BLaER1 treated with 17β-estradiol and CSF1 and Interleukin-3, amounts not matched to agents 10 nM and 100 nM (cell line): ENCODE measurements at regions not wholly inside any gene's neighbourhood (a gene's known extent, or its start where the extent isn't known, plus 50 kb on each side); places are given as distances from the start of the nearest gene placed in this dataset.

Experiments used
- H3K27ac ChIP-seq, 11 experiments: shearing (Covaris generic); formaldehyde crosslinking; 2 replicates each; pipeline ENCODE4 v1.8.1; 2022
- H3K27me3 ChIP-seq, 11 experiments: shearing (Covaris generic); formaldehyde crosslinking; 2 replicates each; pipeline ENCODE4 v1.8.1; 2022
- H3K36me3 ChIP-seq, 11 experiments: shearing (Covaris generic); formaldehyde crosslinking; 2 replicates each; pipeline ENCODE4 v1.8.1; 2022
- H3K4me1 ChIP-seq, 10 experiments: shearing (Covaris generic); formaldehyde crosslinking; 2 replicates each; pipeline ENCODE4 v1.8.1; 2022
- H3K4me2 ChIP-seq, 11 experiments: shearing (Covaris generic); formaldehyde crosslinking; 2 replicates each; pipeline ENCODE4 v1.8.1; 2022
- H3K4me3 ChIP-seq, 10 experiments: shearing (Covaris generic); formaldehyde crosslinking; 2 replicates each; pipeline ENCODE4 v1.8.1; 2022
- H3K9ac ChIP-seq, 11 experiments: shearing (Covaris generic); formaldehyde crosslinking; 2 replicates each; pipeline ENCODE4 v1.8.1; 2022
- H3K9me3 ChIP-seq, 11 experiments: shearing (Covaris generic); formaldehyde crosslinking; replicated peaks in 1 of 11; 2 replicates each; pipeline ENCODE4 v1.8.1; 2022
- H4K20me1 ChIP-seq, 11 experiments: shearing (Covaris generic); formaldehyde crosslinking; 2 replicates each; pipeline ENCODE4 v1.8.1; 2022
- Cebpa-rat ChIP-seq, 11 experiments: shearing (Covaris generic); IDR thresholded peaks; 2 replicates each; pipeline ENCODE4 v1.8.1; 2022

- Histone ChIP-seq H3K9ac (no peak overlapping the region; a peak in 2 of 22 replicates), H3K27ac (peak overlapping the region in 5 of 11 experiments; percentile 14 to 44 (median 23); a peak in 9 of 22 replicates), H3K27me3 (no peaks in the 10 kb centered on the region), H3K4me3 (no peak overlapping the region), H3K9me3 (peaks cover 0 to under 1% (median 0%) of the 10 kb centered on the region in 11 experiments; a peak in 1 of 22 replicates), H4K20me1 (no peaks in the 10 kb centered on the region), H3K4me2 (peak overlapping the region; percentile 28 to 75 (median 63)), H3K36me3 (no peaks in the 10 kb centered on the region), H3K4me1 (peaks cover 9 to 23% (median 17%) of the 10 kb centered on the region in 10 experiments)
- TF ChIP-seq Cebpa-rat (IDR thresholded peaks at IDR 0.05), result no peak
Observed at GRCh38 chr14:95396221-95396620, 76.5 kb upstream of the CLMN start.

GRCh38 chr14:95395098-95395737 is 75.5 kb upstream of the CLMN start:
- TF ChIP-seq Cebpa-rat (IDR thresholded peaks at IDR 0.05), result no peak
- H3K4me2 ChIP-seq, result peak overlapping the region in 9 of 11 experiments; percentile 49 to 75 (median 64); a peak in 12 of 22 replicates
- H3K4me3 ChIP-seq, result no peak overlapping the region
- H3K9ac ChIP-seq, result no peak overlapping the region; a peak in 1 of 22 replicates
- H3K9me3 ChIP-seq, result peaks cover 0 to 10% (median 8%) of the 10 kb centered on the region in 11 experiments; a peak in 12 of 22 replicates
- H3K27me3 ChIP-seq, result no peaks in the 10 kb centered on the region
- peaks cover 9 to 23% (median 17%) of the 10 kb centered on the region in 10 experiments for H3K4me1 ChIP-seq
- no peaks in the 10 kb centered on the region for H3K36me3 ChIP-seq
- no peaks in the 10 kb centered on the region for H4K20me1 ChIP-seq
- peak overlapping the region in 1 of 11 experiments; percentile 44; a peak in 1 of 22 replicates for H3K27ac ChIP-seq

GRCh38 chr14:95394297-95395097 is 74.8 kb upstream of the CLMN start:
- Histone ChIP-seq H4K20me1 (no peaks in the 10 kb centered on the region), H3K9me3 (peaks cover 0 to 15% (median 10%) of the 10 kb centered on the region in 11 experiments; a peak in 13 of 22 replicates), H3K4me3 (no peak overlapping the region), H3K4me2 (no peak overlapping the region), H3K4me1 (peaks cover 13 to 23% (median 19%) of the 10 kb centered on the region in 10 experiments), H3K36me3 (no peaks in the 10 kb centered on the region), H3K27ac (0 out of 22 replicates have a peak overlapping the region, but pooled peaks of 1 of the 11 experiments have one; percentile 44), H3K9ac (no peak overlapping the region), H3K27me3 (no peaks in the 10 kb centered on the region)
- TF ChIP-seq Cebpa-rat (IDR thresholded peaks at IDR 0.05), result no peak

GRCh38 chr14:95392841-95393240 is 73.1 kb upstream of the CLMN start:
- no peak overlapping the region for H3K4me3 ChIP-seq
- H3K27ac ChIP-seq, result no peak overlapping the region
- no peaks in the 10 kb centered on the region for H3K27me3 ChIP-seq
- no peaks in the 10 kb centered on the region for H4K20me1 ChIP-seq
- peaks cover 0 to 18% (median 10%) of the 10 kb centered on the region in 11 experiments; a peak in 13 of 22 replicates for H3K9me3 ChIP-seq
- no peaks in the 10 kb centered on the region for H3K36me3 ChIP-seq
- H3K4me2 ChIP-seq, result no peak overlapping the region
- peaks cover 18 to 34% (median 25%) of the 10 kb centered on the region in 10 experiments for H3K4me1 ChIP-seq
- no peak for TF ChIP-seq Cebpa-rat (IDR thresholded peaks at IDR 0.05)
- H3K9ac ChIP-seq, result no peak overlapping the region

GRCh38 chr14:95391331-95391730 is 71.6 kb upstream of the CLMN start:
- no peaks in the 10 kb centered on the region for H3K36me3 ChIP-seq
- no peak overlapping the region for H3K27ac ChIP-seq
- H3K4me3 ChIP-seq, result no peak overlapping the region
- no peaks in the 10 kb centered on the region for H3K27me3 ChIP-seq
- no peaks in the 10 kb centered on the region for H4K20me1 ChIP-seq
- peaks cover 0 to 18% (median 10%) of the 10 kb centered on the region in 11 experiments; a peak in 13 of 22 replicates for H3K9me3 ChIP-seq
- H3K4me1 ChIP-seq, result peaks cover 10 to 29% (median 19%) of the 10 kb centered on the region in 10 experiments
- no peak overlapping the region for H3K4me2 ChIP-seq
- H3K9ac ChIP-seq, result no peak overlapping the region
- no peak for TF ChIP-seq Cebpa-rat (IDR thresholded peaks at IDR 0.05)

- no peak for TF ChIP-seq Cebpa-rat (IDR thresholded peaks at IDR 0.05)
- Histone ChIP-seq H3K4me3 (no peak overlapping the region), H3K4me1 (peaks cover 0 to 22% (median 8%) of the 10 kb centered on the region in 10 experiments; a peak in 12 of 20 replicates), H3K36me3 (no peaks in the 10 kb centered on the region), H3K27ac (no peak overlapping the region), H3K27me3 (no peaks in the 10 kb centered on the region), H3K4me2 (peak overlapping the region in 5 of 11 experiments; percentile 11 to 31 (median 23); a peak in 7 of 22 replicates), H3K9me3 (peaks cover 0 to 18% (median 10%) of the 10 kb centered on the region in 11 experiments; a peak in 13 of 22 replicates), H4K20me1 (no peaks in the 10 kb centered on the region), H3K9ac (no peak overlapping the region)
Observed at GRCh38 chr14:95389471-95390011, 69.8 kb upstream of the CLMN start.

- Histone ChIP-seq H3K4me1 (peaks cover 0 to 22% (median 8%) of the 10 kb centered on the region in 10 experiments; a peak in 12 of 20 replicates), H4K20me1 (no peaks in the 10 kb centered on the region), H3K4me3 (no peak overlapping the region), H3K4me2 (peak overlapping the region in 8 of 11 experiments; percentile 18 to 56 (median 30); a peak in 12 of 22 replicates), H3K9me3 (peaks cover 0 to 18% (median 10%) of the 10 kb centered on the region in 11 experiments; a peak in 13 of 22 replicates), H3K27ac (no peak overlapping the region), H3K36me3 (no peaks in the 10 kb centered on the region), H3K27me3 (no peaks in the 10 kb centered on the region), H3K9ac (no peak overlapping the region)
- TF ChIP-seq Cebpa-rat (IDR thresholded peaks at IDR 0.05), result no peak
Observed at GRCh38 chr14:95388699-95389098, 69.0 kb upstream of the CLMN start.

- no peaks in the 10 kb centered on the region for H3K36me3 ChIP-seq
- TF ChIP-seq Cebpa-rat (IDR thresholded peaks at IDR 0.05), result no peak
- peaks cover 0 to 18% (median 10%) of the 10 kb centered on the region in 11 experiments; a peak in 13 of 22 replicates for H3K9me3 ChIP-seq
- no peaks in the 10 kb centered on the region for H3K27me3 ChIP-seq
- H3K4me1 ChIP-seq, result peaks cover 0 to 22% (median 8%) of the 10 kb centered on the region in 10 experiments; a peak in 12 of 20 replicates
- H3K9ac ChIP-seq, result no peak overlapping the region
- H3K4me3 ChIP-seq, result no peak overlapping the region
- H4K20me1 ChIP-seq, result no peaks in the 10 kb centered on the region
- no peak overlapping the region for H3K27ac ChIP-seq
- H3K4me2 ChIP-seq, result peak overlapping the region in 1 of 11 experiments; percentile 31; a peak in 2 of 22 replicates
Observed at GRCh38 chr14:95387826-95388445, 68.2 kb upstream of the CLMN start.
